Activated CD4-positive, alpha-beta T cell treated with anti-CD3 and anti-CD28 coated beads, Interleukin-2, amount 50 U/mL, for 24 hours (primary cell): ENCODE measurements at regions not wholly inside any gene's neighbourhood (a gene's known extent, or its start where the extent isn't known, plus 50 kb on each side); places are given as distances from the start of the nearest gene placed in this dataset.

Source experiments
- DNase-seq, 2 donors: peaks; one replicate each; pipeline ENCODE4 v3.0.0-alpha.2; 2020; ENCODE audit warnings: low read depth in 1 of 2, low spot score in 1 of 2

GRCh38 chr5:124998520-124998919 lies 252.1 kb upstream of the ZNF608 start:
- DNase-seq = no peak

- no peak for DNase-seq
These were observed 256.5 kb upstream of the ZNF608 start for GRCh38 chr5:125002727-125003598.

DNA sequence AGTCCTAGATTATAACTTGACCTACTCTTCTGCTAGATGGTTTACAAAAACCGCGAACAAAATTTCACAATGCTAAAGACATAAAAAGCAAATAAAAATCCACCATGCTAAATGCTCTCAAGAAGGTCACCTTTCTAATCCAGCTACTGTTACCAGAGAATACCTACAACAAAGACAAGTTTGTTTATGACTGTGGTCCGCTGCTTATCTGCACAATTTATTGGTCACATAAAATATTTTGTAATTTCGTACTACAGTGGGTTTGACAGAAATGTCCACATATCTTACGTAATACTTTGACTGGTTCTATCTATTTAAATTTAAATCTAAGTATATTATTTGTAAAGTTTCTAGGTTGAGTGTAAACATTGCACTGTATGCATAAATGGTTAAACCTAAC lies 257.6 kb upstream of the ZNF608 start:
- no peak for DNase-seq

DNA sequence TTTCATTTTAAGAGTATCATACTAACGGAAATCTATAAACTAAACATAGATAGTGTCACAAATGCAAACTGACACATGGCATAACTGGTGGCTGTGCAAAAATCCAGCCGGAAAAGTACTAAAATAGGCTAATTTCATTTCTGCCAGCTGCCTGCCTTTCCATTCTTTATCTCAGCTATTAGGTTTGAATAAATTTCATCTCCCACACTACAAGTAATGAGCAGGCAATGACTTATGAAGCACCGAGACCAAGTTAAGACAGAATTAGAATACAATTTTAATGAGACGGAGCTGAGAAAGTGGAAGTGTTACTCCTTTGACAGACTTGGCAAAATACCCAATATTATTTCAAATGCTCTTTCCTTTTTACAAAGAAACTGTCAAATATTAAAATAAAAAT lies 258.8 kb upstream of the ZNF608 start:
- DNase-seq = no peak

GRCh38 chr5:125006011-125006685 lies 259.7 kb upstream of the ZNF608 start:
- DNase-seq = no peak

- no peak for DNase-seq
These were observed 263.9 kb upstream of the ZNF608 start for GRCh38 chr5:125010356-125010755.

- DNase-seq = no peak
These were observed 264.6 kb upstream of the ZNF608 start for GRCh38 chr5:125011014-125011413.

DNA sequence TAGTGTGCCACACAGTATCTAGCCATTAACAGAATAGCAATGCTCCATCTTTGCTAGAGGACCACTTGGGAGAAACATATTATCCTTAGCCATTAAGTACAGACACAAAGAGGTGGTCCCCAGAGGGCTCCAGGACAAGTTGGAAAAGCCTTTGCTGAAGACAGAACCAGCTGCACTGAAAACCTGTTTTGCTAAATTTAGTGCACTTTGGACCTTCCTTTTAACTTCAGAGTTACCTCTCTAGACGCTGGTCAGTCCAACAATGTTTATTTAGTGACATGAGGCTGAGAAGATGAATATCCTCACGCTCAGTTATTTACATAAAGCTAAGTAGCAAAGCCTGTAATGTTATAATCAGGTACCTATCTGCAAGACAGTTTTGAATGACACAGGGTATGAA lies 265.0 kb upstream of the ZNF608 start:
- no peak for DNase-seq

DNA sequence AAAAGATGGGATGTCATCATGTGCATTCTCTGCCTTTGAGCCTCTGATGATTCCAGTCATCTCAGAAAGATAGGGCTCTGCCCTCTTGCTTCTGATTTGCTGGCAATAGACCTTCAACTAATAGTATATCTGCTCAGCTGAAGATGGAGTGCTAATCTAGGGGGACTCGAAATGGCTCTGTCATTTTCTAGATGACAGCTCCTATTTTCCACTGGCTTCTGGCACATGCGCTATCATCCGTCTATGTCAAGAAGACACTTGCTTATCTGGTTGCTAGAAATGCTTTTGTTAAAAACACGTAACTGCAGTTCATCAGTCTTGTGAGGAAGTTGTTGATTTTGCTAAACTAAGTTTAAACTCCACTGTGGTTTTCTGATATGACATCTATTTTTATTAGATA lies 265.5 kb upstream of the ZNF608 start:
- no peak for DNase-seq

GRCh38 chr5:125012727-125013451 lies 266.4 kb upstream of the ZNF608 start:
- no peak for DNase-seq

GRCh38 chr5:125014202-125014601 lies 267.8 kb upstream of the ZNF608 start:
- no peak for DNase-seq

- no peak for DNase-seq
These were observed 271.4 kb upstream of the ZNF608 start for GRCh38 chr5:125017796-125018195.

- no peak for DNase-seq
These were observed 277.2 kb upstream of the ZNF608 start for GRCh38 chr5:125023673-125024072.

DNA sequence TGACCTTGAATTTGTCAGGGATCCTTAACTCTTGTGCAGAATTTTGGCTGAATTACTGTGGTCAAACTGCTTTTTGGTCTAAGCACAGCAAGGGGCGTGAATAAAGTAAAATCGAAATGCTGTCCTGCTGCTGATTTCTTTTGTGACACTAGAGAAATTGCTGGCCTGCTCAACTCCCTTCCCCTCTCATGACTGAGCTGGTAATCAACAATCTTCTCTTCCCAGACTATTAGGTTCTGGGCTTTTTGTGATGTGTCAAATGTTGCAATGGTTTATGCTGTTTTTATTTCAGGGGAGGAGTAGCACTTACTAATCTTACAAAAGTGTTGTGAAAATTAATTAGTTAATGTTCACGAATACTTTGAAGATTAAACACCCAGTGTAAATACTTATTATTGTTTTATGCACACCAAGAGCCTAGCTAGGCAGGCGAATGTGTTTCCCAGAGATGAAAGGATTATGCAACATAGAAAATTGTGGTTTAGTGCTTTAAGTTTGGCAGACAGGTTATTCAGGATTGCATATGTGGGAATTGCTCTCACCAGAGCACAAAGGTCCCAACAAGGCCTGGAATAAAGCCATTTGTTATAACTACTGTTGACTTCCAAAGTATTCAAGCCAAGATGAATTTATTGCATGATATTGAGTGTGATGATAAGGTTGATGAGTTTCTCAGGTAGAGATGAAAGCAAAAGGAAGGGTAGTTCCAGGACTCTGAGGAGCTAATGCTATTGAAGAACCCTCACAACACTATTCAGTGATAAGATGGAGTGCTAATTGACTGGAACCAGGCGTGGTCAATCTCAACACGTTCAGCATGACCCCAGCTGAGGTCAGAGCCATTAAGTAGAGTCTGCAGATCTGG lies 280.7 kb upstream of the ZNF608 start:
- DNase-seq = no peak

GRCh38 chr5:125032286-125032685 lies 285.8 kb upstream of the ZNF608 start:
- DNase-seq = no peak

DNA sequence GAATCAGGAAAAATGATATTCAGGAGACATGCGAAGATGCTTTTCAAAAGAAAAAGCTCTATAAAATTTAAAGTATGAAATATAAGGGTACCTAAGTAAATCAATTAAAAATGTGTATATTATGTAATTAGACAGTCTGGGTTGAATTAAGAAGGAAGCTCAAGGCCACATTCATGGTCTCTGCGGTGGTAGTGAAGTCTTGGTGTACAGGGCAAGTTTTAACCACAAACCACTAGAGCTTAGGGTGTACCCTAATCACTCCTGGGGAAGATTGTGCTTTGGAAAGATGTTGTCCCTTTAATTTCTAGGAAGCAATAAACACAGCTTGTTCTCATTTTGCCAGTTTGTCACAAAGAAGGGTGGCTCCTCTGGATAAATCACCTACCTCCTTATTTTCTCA lies 287.2 kb upstream of the ZNF608 start:
- DNase-seq = no peak

DNA sequence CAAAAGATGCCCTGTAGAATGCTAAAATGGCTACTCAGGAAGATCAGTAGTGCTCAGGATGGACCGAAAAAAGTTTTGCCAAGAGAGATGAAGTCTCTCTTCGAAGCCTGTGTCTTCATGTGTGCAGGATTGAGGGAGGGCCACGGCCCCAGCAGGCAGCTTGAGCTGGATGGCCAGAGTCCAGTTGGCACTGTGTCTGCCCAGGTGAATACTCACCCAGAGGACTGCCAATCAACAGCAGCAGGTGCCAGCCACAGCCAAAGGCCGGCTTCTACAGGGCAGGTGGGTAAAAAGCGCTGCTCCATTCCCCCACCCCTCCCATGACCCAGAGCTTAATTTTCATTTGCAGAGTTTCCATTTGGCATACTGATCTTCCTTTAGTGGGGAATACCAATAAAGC lies 287.9 kb upstream of the ZNF608 start:
- DNase-seq = no peak

DNA sequence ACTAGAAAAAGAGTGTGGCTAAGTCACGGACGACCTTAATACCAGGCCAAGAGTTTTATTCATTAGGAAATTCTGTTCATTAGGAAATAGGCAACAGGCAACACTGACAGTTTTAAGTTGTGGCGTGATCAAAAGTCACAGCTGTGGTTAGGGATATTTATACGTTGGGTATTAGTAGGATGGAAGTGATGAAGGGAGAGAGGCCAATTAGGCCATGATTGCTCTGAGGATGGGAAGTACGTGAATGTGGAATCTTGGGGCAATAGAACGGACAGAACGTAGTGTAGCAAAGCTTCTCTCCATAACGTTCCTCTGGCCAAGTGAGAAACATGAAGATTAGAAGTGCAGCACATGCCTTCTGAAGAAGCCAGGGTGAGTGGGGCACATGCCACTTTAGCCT lies 290.1 kb upstream of the ZNF608 start:
- no peak for DNase-seq

- DNase-seq = no peak
These were observed 290.6 kb upstream of the ZNF608 start for GRCh38 chr5:125037020-125037419.

GRCh38 chr5:125037530-125037929 lies 291.1 kb upstream of the ZNF608 start:
- DNase-seq = no peak

DNA sequence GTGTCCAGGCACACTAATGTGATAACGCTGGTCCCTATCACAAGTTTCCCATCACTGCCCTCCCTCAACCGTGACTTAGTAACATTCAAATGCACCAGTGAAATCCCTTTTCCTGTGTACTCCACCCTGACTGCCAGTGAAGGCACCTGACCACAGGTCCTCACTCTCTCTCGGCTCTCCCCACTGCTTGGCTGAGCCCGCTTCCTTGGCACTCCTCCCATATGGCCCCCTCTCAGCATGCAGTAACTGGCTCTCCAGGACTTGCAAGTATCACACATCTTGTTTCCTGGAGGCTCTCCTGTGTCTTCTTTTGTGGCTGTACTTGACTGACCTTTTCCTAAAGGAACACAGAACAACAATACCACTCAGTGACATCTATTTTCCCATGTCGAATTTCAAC lies 292.0 kb upstream of the ZNF608 start:
- no peak for DNase-seq
